Spinal cord (tissue), 9 donors: ENCODE measurements at regions not wholly inside any gene's neighbourhood (a gene's known extent, or its start where the extent isn't known, plus 50 kb on each side); places are given as distances from the start of the nearest gene placed in this dataset.

Experiments used
- DNase-seq, 6 donors: peaks; one replicate each; pipeline versions ENCODE4 v3.0.0 to v3.0.0-alpha.2; 2013 to 2015; ENCODE audit warnings: low spot score in 6 of 6, low read depth in 4 of 6
- H3K27ac ChIP-seq: one replicate; pipeline ENCODE4 v1.5.1; 2013; ENCODE audit warnings: low read depth, low read length, control low read depth
- H3K27me3 ChIP-seq: one replicate; pipeline ENCODE4 v1.6.1; 2013; ENCODE audit warnings: low read length; ENCODE audit not compliant: control insufficient read depth, insufficient read depth
- H3K36me3 ChIP-seq: one replicate; pipeline ENCODE4 v1.6.1; 2013; ENCODE audit warnings: low read length; ENCODE audit not compliant: control insufficient read depth, insufficient read depth
- H3K4me1 ChIP-seq: one replicate; pipeline ENCODE4 v1.6.1; 2013; ENCODE audit warnings: low read length; ENCODE audit not compliant: control insufficient read depth, insufficient read depth
- H3K4me3 ChIP-seq: one replicate; pipeline ENCODE4 v1.5.1; 2013; ENCODE audit warnings: low read depth, low read length, control low read depth
- H3K9me3 ChIP-seq: one replicate; pipeline ENCODE4 v1.6.1; 2013; ENCODE audit warnings: low read length; ENCODE audit not compliant: control insufficient read depth, insufficient read depth
- WGBS: methylation state at CpG from one replicate; pipeline ENCODE4 v1.1.5; 2013; ENCODE audit warnings: missing lambda C conversion rate; ENCODE audit not compliant: insufficient coverage; 5-methylcytosine and 5-hydroxymethylcytosine counted together
- donor health status: healthy.

GRCh38 chr6:23977706-23978105, 148.3 kb upstream of the NRSN1 start:
- no CpG with 5 or more reads among the region's 1 CpG for WGBS
- Histone ChIP-seq H3K4me1 (no peaks in the 10 kb centered on the region), H3K36me3 (no peaks in the 10 kb centered on the region), H3K4me3 (no peak overlapping the region), H3K9me3 (no peaks in the 10 kb centered on the region), H3K27ac (no peak overlapping the region), H3K27me3 (no peaks in the 10 kb centered on the region)
- DNase-seq: peak in 1 of 6 donors; percentile 20

GRCh38 chr6:23980965-23981364, 145.1 kb upstream of the NRSN1 start:
- Histone ChIP-seq H3K4me3 (no peak overlapping the region), H3K27ac (no peak overlapping the region), H3K4me1 (no peaks in the 10 kb centered on the region), H3K9me3 (no peaks in the 10 kb centered on the region), H3K36me3 (no peaks in the 10 kb centered on the region), H3K27me3 (no peaks in the 10 kb centered on the region)
- 80% methylated on average over 1 of the region's 1 CpG for WGBS
- no peak for DNase-seq

- Histone ChIP-seq H3K4me1 (no peaks in the 10 kb centered on the region), H3K36me3 (no peaks in the 10 kb centered on the region), H3K4me3 (no peak overlapping the region), H3K27ac (no peak overlapping the region), H3K27me3 (no peaks in the 10 kb centered on the region), H3K9me3 (no peaks in the 10 kb centered on the region)
- WGBS: 90% methylated on average over 3 of the region's 6 CpGs
- no peak for DNase-seq
These were observed 144.1 kb upstream of the NRSN1 start for GRCh38 chr6:23981923-23982322.

- 29% methylated on average over 1 of the region's 2 CpGs for WGBS
These were observed 142.3 kb upstream of the NRSN1 start for GRCh38 chr6:23983735-23984134.

GRCh38 chr6:23985015-23985414, 141.0 kb upstream of the NRSN1 start:
- H3K4me1 ChIP-seq: no peaks in the 10 kb centered on the region
- DNase-seq: no peak
- no CpG with 5 or more reads among the region's 4 CpGs for WGBS

More at GRCh38 chr6:23983735-23984134, 142.3 kb upstream of the NRSN1 start:
- Histone ChIP-seq H3K36me3 (no peaks in the 10 kb centered on the region), H3K4me1 (no peaks in the 10 kb centered on the region), H3K27ac (no peak overlapping the region), H3K27me3 (no peaks in the 10 kb centered on the region), H3K9me3 (no peaks in the 10 kb centered on the region), H3K4me3 (no peak overlapping the region)
- no peak for DNase-seq

GRCh38 chr6:23989885-23990533, 136.0 kb upstream of the NRSN1 start:
- DNase-seq: peak in 1 of 6 donors; percentile 79
- Histone ChIP-seq H3K4me1 (no peaks in the 10 kb centered on the region), H3K36me3 (no peaks in the 10 kb centered on the region), H3K27me3 (no peaks in the 10 kb centered on the region), H3K4me3 (no peak overlapping the region), H3K9me3 (no peaks in the 10 kb centered on the region), H3K27ac (no peak overlapping the region)
- 29% methylated on average over 1 of the region's 3 CpGs for WGBS

More at GRCh38 chr6:23985015-23985414, 141.0 kb upstream of the NRSN1 start:
- H3K27ac ChIP-seq: no peak overlapping the region
- H3K9me3 ChIP-seq: no peaks in the 10 kb centered on the region
- H3K36me3 ChIP-seq: no peaks in the 10 kb centered on the region
- no peak overlapping the region for H3K4me3 ChIP-seq
- no peaks in the 10 kb centered on the region for H3K27me3 ChIP-seq

- Histone ChIP-seq H3K27ac (no peak overlapping the region), H3K36me3 (no peaks in the 10 kb centered on the region), H3K27me3 (no peaks in the 10 kb centered on the region), H3K4me3 (no peak overlapping the region), H3K4me1 (no peaks in the 10 kb centered on the region), H3K9me3 (no peaks in the 10 kb centered on the region)
- no CpG with 5 or more reads among the region's 1 CpG for WGBS
- DNase-seq: no peak
These were observed 132.0 kb upstream of the NRSN1 start for GRCh38 chr6:23994013-23994412.

GRCh38 chr6:24004062-24004461, 122.0 kb upstream of the NRSN1 start:
- Histone ChIP-seq H3K27ac (no peak overlapping the region), H3K4me1 (no peaks in the 10 kb centered on the region), H3K4me3 (no peak overlapping the region), H3K36me3 (no peaks in the 10 kb centered on the region), H3K9me3 (no peaks in the 10 kb centered on the region), H3K27me3 (no peaks in the 10 kb centered on the region)
- no peak for DNase-seq
- WGBS: 65% methylated on average over 3 of the region's 3 CpGs

GRCh38 chr6:24004659-24005058, 121.4 kb upstream of the NRSN1 start:
- Histone ChIP-seq H3K4me1 (no peaks in the 10 kb centered on the region), H3K27me3 (no peaks in the 10 kb centered on the region), H3K9me3 (no peaks in the 10 kb centered on the region), H3K27ac (no peak overlapping the region), H3K4me3 (no peak overlapping the region), H3K36me3 (no peaks in the 10 kb centered on the region)
- WGBS: no CpG with 5 or more reads among the region's 1 CpG
- peak in 1 of 6 donors; percentile 50 for DNase-seq

- no peak overlapping the region for H3K27ac ChIP-seq
- no peaks in the 10 kb centered on the region for H3K9me3 ChIP-seq
- H3K36me3 ChIP-seq: no peaks in the 10 kb centered on the region
- H3K27me3 ChIP-seq: no peaks in the 10 kb centered on the region
- no peaks in the 10 kb centered on the region for H3K4me1 ChIP-seq
- no peak for DNase-seq
- no peak overlapping the region for H3K4me3 ChIP-seq
These were observed 119.8 kb upstream of the NRSN1 start for GRCh38 chr6:24006254-24006653.
